ENCODE measurements at regions not wholly inside any gene's neighbourhood (a gene's known extent, or its start where the extent isn't known, plus 50 kb on each side); places are given as distances from the start of the nearest gene placed in this dataset.

DNA sequence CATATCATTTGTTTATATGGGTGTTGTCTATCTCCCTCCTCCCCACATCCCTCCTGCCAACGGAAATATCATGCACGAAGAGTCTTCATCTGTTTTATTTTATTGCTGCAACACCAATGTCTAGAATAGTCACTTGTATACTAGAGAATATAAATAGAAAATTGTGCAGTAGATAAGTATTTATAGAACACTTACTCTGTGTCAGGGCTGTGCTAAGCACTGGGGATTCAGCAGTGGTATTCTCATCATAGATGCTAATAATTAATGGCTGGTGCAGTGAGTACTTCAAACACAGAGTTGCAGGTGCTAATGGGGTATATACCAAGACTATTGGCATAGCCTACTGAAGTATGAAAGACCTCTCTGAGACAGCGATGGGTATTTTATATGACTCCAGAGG, 353.5 kb upstream of the CDH6 start:
- TF ChIP-seq POLR2AphosphoS5 (IDR thresholded peaks at IDR 0.05; ENCODE audit: insufficient read depth, low read depth, low read length) (no peak), EZH2 (IDR thresholded peaks at IDR 0.05; ENCODE audit: borderline replicate concordance, low read depth, low read length, severe bottlenecking) (no peak)

Data from endothelial cell of umbilical vein (primary cell).